EL (cell line): ENCODE measurements at regions not wholly inside any gene's neighbourhood (a gene's known extent, or its start where the extent isn't known, plus 50 kb on each side); places are given as distances from the start of the nearest gene placed in this dataset.

Experiments used
- DNase-seq: peaks from one replicate; pipeline ENCODE4 v3.0.0-alpha.2; 2016

DNA sequence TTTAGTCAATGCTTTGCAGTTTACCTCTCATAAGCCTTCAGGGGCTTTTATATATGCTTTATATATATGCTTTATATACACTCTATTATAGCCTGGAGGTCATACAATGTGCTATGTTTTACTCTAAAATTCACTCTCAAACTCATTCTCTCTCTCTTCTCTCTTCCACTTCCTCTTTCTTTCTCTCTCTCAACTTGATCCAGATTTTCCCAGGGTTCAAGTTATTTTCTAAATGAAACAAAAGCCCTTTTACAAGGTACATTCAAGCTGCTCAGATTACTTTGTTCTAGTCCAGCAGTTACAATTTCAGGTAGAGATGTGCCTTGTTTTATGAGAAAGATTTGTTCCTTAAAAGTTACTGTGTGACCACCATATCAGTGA lies 79.6 kb upstream of the ACP3 start:
- no peak for DNase-seq

DNA sequence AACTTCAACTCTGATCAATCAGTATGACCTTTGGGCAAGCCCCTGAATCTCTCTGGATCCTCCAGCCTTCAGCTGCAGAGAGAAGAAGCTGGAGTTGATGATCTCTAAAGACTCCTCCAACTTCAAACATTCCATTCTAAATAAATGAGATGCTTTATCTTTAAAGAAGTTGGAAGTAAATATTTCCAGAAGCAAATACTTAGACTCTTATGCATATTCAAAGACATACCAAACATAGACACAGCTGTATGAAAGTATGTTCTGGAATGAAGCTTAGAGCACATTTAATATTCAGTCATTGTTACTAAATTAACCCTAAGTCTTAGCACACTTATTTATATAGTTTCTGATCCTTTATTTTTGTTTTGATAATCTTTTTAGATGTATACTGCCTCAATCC lies 77.6 kb upstream of the ACP3 start:
- no peak for DNase-seq

DNA sequence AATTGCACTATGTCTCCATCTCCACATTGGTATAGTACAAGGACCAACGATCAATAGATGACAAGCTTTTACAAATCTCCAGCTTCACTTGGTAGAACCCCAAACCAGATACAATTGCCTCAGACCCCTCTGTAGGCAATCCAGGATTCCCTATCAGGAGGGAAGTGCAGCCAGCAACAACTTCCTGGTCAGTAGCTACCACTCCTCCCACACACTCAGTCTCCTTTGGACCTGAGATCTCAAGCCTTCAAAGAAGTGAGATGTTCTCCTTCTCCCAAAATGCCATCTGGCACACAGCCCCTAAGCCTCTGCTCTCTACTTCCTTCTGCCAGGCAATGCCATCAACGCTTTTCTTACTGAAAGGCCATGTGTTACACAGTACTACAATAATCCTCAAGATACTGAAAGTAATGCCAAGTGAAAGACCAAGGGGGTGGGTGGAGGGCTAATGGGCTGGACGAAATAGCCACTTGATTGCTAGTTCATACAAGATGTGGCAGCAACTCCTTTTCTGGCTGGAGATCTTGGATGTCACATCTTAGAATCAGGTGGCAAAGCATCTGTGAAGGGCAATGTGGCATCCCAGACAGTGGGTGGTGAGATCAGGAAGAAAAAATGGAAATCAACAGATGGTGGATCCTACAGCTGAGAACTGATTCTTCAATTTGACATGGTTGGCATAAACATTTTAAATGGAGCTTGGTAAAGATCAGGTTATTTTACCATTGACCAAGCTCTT lies 75.3 kb upstream of the ACP3 start:
- DNase-seq = no peak

DNA sequence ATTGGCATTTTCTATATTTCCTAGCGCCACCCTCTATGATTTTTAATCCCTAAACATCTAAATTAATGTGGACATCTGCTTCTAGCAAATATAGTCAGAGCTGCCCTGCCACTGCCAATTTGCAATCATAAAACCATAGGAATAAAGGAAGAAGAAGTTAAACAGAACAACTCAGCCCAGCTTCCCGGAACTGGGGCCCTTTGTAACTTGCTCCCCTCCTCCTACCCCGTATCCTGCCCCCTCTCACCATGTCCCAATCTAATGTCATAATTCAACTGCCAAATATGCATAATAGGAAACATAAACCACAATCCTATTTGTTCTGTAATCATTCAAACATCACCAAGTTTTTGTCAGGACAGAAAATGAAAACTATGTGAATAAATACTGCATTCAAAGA lies 74.4 kb upstream of the ACP3 start:
- DNase-seq = no peak

DNA sequence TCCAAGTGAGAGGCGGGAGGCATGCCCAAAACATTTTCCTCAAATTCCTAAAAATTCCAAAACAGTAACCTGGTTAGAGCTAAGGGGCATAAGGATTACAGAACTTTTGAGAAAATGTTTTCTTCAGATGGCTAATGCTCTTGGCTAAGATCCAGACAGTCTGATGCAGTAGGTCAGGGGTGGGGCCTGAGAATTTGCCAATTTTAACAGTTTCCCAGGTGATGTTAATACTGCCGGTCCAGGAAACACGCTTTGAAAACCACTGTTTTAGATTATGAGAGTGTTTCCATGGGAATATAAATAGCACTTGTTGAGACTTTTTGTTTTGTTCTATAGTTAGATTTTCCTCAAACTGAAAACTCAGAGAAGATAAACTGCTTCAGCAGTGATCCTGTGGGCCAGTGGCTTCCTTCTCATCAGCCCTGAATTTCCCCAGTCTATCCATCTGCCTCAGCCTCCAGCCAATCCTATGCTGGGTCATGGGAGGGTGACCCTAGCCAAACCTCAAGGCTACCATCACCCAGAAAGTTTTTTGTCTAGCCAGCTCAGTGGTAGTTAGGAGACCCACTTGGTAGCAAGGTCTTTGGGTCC lies 71.6 kb upstream of the ACP3 start:
- DNase-seq = no peak

DNA sequence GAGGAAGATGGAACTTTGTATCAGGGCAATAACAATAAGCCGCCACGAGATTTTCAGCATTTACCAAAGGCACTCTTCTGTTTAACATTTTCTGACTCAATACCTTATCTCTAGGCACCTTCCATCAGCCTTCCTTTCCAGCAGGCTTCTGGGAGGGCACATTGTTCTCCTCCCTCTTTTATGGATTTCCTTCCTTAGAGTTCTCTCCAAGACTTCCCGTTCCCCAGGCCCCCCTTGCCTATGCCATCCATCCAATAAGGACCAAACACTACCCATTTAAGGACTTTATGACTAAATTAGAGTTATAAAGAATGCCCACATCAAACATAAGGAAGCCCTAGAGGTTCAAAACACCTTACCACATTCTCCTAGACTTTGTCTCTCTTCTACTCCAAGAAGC lies 71.0 kb upstream of the ACP3 start:
- no peak for DNase-seq

DNA sequence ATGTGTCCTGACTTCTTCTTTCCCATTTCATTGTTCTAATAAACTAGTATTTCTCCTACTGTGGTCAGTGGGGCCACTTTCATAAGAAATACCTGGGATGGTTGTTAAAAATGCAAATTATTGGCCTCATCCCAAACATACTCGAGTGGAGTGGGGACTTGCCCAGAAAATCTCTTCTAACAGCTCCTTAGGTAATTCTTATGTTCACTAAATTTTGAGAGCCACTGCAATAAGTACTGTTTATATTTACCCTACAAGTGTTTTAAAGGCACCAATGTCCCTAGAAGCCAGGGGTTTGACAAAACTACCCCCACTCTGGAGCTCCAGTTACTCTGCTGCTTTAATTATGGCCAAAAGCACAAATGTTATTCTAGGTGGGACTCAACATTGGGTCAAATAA lies 70.0 kb upstream of the ACP3 start:
- DNase-seq = no peak

DNA sequence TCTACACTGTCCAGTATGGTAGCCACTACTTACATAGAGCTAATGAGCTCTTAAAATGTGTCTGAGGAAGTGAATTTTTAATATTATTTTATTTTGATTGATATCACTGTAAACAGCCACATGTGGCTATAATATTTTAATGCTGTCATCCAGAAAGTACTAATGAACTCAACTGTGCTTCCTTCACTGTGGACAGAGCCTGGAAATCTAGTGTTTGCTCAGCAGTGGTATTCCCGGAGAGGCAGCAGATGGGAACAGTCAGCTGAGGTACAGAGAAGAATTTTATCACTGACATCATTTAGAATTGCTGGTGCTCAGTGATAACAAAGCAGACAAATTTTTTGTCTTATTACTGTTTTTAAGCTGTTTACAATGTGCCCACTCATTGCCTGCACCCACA lies 68.7 kb upstream of the ACP3 start:
- no peak for DNase-seq

DNA sequence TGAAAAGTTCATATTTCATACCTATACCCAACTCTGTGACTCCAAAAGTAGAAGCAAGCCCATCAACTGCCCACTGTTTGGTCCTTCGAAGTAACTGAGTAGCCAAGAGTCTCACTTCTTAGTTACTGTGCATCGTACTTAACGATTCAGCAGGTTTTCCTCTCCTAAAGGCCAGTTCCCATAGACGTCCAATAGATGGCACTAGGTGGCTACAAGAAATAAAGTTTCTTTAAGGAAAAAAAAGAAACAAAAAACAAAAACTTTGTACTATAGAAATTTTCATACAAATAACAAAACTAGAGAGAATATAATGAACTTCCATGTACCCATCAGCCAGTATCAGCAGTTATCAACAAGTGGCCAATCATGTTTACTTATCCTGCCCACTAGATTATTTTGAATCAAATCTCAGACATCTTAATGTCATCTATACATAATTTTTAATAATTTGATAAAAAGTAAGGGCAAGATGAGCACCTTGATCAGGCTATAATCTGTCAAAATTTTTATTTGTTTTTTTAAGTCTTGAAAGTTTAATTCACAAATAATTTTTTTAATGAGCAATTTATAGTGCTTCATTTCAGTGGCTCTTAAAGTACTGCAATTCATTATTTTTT lies 63.8 kb upstream of the ACP3 start:
- DNase-seq = peak; percentile 51

DNA sequence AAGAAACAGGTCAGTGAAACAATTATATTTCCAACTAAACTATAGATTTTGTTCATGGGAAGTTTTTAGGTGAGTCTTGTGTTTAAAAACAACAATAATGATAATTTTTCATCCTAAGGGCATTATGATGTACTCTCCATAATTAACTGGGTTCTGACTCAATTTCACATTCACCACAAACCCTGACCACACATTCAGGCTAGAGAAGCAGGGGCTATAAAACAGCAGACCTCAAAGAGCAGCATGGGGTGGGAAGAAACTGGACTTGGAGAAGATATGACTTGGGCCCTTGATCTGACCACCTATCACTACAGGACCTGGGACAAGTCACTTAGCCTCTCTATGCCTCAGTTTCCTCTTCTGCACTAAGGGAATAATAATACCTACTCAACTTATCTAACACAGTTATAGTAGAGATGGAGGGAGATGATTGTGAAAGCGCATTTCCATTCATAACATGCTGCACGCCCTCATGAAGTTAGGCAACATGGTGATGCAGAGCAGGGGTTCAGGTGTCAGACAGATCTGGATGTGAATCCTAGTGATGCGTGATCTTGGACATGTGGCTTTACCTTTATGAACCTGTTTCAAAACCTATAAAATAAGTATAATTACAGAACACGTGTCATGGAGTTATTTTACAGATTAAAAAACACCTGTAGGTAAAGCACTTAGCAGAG lies 63.0 kb upstream of the ACP3 start:
- DNase-seq = no peak

DNA sequence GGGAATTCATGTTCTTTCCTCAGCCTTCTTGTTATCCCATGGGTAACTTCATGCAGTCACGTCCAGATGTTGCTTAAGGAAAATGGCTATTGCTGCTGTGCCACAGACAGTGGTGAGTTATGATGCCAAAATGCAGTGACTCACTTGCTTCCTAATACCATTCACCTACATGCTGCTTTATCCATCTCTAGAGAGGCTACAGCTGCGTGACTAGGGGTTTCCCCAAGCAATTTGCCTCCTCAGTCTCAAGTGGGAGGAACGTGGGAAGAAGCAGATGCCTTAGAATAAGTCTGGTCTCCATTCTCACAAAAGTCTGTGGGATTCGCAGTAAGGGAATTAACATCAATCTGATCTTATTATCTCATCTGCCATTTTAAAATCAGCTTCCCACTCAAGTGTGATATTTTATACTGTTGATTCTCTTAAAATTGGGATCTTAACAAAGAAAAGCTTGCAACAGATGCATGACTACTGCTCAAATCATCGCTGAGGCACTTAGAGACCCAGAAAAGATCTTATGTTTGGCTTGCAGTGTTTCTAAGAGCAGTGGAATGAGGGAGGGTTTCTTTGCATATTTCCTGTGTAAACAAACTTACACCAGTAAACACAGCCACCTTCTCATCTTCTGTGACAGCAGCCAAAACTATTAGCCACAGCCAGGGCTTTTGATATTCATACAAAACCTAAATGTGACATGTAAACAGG lies 62.0 kb upstream of the ACP3 start:
- peak; percentile 37 for DNase-seq

DNA sequence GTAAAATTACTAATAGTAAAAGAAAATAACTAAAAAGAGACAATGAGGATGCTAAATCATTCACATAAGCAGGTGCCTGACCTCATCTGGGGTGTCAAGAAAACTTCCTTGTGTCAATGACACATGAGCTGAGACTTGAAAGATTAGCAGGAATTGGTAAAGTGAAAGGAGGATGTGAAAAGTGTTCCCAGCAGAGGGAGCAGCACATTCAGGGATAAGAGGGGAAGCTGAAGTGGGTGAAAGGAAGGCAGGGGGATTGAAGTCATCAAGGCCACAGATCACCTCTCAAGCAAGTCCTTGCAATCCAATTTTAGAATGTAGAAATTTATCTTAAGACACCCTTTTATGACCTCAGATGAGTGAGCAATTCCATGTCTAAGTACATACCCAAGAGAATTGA lies 60.2 kb upstream of the ACP3 start:
- peak; percentile 46 for DNase-seq

DNA sequence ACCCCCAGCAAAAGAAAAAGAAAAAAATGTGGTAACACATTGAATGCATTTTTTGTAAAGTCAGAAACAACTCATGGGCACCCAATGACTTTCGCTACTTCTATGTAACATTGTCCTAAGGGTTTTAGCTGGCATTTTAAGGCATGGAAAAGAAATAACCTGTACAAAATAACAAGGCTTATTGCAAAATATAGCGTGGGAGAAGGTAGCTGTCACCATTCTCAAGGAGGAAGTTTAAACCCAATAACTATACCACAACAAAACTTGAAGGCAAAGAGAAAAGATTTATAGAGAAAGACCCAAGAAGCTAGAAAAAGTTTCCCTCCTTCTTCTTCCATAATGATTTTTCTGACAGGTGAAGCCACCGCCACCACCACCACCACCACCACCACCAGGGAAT lies 55.7 kb upstream of the ACP3 start:
- DNase-seq = no peak

DNA sequence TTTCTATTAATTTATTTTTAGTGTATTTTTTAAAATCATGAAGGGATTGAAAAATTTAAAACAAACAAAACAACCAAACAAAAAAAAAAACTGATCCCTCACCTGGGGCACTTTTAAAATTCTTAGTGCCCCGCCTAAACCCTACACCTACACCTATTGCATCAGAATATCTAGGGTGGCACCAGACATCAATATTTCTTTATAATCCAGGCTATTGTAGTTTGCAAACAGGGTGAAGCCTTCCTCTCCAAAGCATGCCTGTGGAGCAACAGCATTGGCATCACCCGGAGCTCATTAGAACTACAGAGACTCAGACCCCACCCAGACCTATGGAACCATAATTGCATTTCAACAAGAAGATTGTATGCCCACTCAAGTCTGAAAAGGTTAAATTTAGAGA lies 54.9 kb upstream of the ACP3 start:
- no peak for DNase-seq

DNA sequence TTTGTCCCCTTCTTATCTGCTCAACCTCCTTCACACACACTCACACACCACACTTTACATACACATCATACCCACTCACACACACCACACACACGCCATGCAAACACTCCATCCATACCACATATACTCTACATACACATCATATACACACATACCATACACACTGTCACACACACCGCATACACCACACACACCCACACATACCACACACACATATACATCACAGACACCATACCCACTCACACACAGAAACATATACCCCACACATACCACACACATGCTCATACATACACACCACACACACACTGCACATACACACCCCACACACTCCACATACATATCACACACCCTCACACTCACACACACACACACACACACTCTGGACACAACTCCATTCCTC lies 54.3 kb upstream of the ACP3 start:
- DNase-seq = no peak

DNA sequence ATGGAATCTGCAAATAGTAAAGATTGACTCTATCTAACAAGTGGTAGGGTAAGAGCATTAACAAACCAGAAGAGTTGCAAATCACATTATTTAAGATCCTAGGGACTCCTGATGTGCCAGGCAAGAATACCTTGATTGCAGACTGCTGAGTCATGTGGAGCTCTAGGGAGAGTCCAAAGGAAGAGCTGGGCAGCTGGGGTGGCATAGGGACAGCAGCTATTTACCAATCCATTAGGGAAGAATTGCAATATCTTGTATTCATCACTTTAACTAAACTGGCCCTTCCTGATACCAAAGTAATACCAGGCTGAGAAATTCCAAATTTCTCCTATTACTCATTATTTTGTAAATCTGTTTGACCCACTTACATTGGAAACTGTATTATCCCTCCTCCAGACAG lies 52.2 kb upstream of the ACP3 start:
- DNase-seq = no peak

DNA sequence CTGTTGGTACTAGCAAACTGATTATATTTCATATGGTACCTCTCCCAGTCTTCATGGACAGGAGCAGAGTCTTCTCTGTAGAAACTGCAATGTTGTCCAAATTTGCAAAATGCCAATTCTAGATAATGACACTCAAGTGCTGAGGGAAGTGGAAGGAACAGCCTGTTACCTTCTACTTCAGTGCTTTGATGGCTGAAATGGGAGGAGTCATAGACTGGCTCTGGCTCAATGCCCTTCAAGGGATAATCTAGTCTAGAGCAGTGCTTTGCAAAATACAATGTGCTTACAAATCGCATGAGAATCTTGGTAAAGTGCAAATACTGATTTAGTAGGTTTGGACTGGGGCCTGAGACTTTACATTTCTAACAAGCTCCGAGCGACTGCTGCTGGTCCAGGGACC lies 51.7 kb upstream of the ACP3 start:
- no peak for DNase-seq

DNA sequence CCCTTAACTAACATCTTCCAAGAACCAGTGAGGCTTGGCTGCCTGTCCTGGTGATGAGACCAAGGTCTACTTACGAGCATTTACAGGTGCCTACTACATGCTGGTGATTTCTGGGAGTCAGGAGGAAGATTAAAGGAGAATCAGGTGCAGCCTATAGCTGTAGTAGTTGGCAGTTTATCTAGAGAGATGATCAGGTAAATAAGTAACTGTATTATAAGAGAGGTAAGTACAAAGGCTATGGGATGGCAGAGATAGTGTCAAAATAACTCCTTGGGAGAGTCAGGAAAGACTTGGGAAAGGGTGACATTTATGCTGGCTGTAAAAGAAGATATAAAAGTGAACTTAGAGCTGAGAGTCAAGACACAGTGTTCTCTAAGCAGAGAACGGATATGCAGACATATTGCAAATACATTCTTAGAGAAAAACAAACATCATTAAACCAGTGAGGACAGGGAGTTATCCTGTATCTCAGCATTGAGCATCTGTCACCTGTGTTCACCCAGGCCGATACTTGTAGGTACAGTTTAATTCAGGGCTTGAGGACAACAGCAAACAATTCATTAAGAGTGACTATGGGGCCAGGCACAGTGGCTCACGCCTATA lies 49.7 kb upstream of the ACP3 start:
- no peak for DNase-seq
